A549 (cell line): ENCODE measurements at regions not wholly inside any gene's neighbourhood (a gene's known extent, or its start where the extent isn't known, plus 50 kb on each side); places are given as distances from the start of the nearest gene placed in this dataset.
"Not testable (repeated sequence)": the region's sequence is repeated elsewhere in the genome, so short reads cannot be mapped to it uniquely, and the experiment has no call there.

Source experiments
- ATAC-seq, 2 experiments: fragments of 200-7000 bp in 1 of 2; fragments of >200 bp in 1 of 2; cut with Nextera tagmentation in 1 of 2; cut with Tn5 transposase in 1 of 2; 3 replicates each; pipeline versions ENCODE4 v1.8.0 to v1.9.1; 2018 to 2020; ENCODE audit warnings: mild to moderate bottlenecking in 1 of 2, moderate library complexity in 1 of 2
- CTCF ChIA-PET: fragments of 300-600 bp; sonication (Branson Sonifier 250); formaldehyde crosslinking; extraction: SDS; loops from one replicate; lab custom pipeline; 2021; ENCODE audit warnings: antibody characterized with exemption, inconsistent platforms; lab: Yijun Ruan, JAX
- POLR2A ChIA-PET: fragments of 350-600 bp; formaldehyde crosslinking; extraction: SDS; loops from one replicate; lab custom pipeline; 2021; ENCODE audit warnings: antibody characterized with exemption, inconsistent platforms; lab: Yijun Ruan, JAX
- DNase-seq, 2 experiments: peaks; one replicate each; pipeline versions ENCODE4 v3.0.0 to v3.0.0-alpha.2; 2011 to 2016; ENCODE audit warnings: low read depth in 1 of 2, low spot score in 1 of 2
- FAIRE-seq: peaks from 2 replicates; lab custom pipeline; 2011; peaks lifted over from hg19 to GRCh38; lab: Jason Lieb, UNC
- H3K27ac ChIP-seq, 2 experiments: fragments of >200 bp; sonication (Bioruptor Twin); formaldehyde crosslinking; 3 replicates each; pipeline ENCODE4 v1.5.1; 2016 to 2017
- H3K4me1 ChIP-seq: fragments of >200 bp; sonication (Bioruptor Twin); formaldehyde crosslinking; 3 replicates; pipeline ENCODE4 v1.6.1; 2016
- H3K4me2 ChIP-seq: fragments of >200 bp; sonication (Bioruptor Twin); formaldehyde crosslinking; 3 replicates; pipeline ENCODE4 v1.6.1; 2016
- H3K4me3 ChIP-seq: fragments of >200 bp; sonication (Bioruptor Twin); formaldehyde crosslinking; 3 replicates; pipeline ENCODE4 v1.5.1; 2016
- H3K9me3 ChIP-seq: fragments of >200 bp; sonication (Bioruptor Twin); formaldehyde crosslinking; 3 replicates; pipeline ENCODE4 v1.6.1; 2016
- CHD4 ChIP-seq: fragments of 200-600 bp; sonication (generic); IDR thresholded peaks from 2 replicates; pipeline ENCODE4 v1.6.1; 2016; ENCODE audit warnings: antibody characterized with exemption, mild to moderate bottlenecking, borderline replicate concordance
- EP300 ChIP-seq, 2 experiments: fragments of >200 bp; sonication (Bioruptor Twin); formaldehyde crosslinking; IDR thresholded peaks; 2 replicates in 1 of 2; 3 replicates in 1 of 2; pipeline ENCODE4 v1.6.1; 2016 to 2017
- FOSB ChIP-seq: fragments of 250-450 bp; sonication (Bioruptor Pico); IDR thresholded peaks from 2 replicates; pipeline ENCODE4 v1.5.0; 2020; ENCODE audit warnings: mild to moderate bottlenecking, moderate library complexity
- FOSL2 ChIP-seq, 2 experiments: fragments of 450-650 bp in 1 of 2; fragments of >200 bp in 1 of 2; sonication (Bioruptor Twin) in 1 of 2; formaldehyde crosslinking; IDR thresholded peaks; 2 replicates each; pipeline versions ENCODE4 v1.5.0 to v1.6.1; 2016 to 2020; ENCODE audit warnings: mild to moderate bottlenecking in 1 of 2, moderate library complexity in 1 of 2
- KDM1A ChIP-seq: fragments of 200-600 bp; sonication (generic); IDR thresholded peaks from 2 replicates; pipeline ENCODE4 v1.6.1; 2016; ENCODE audit warnings: low read depth, mild to moderate bottlenecking
- MAFK ChIP-seq: fragments of 450-650 bp; IDR thresholded peaks from 2 replicates; pipeline ENCODE4 v1.6.1; 2014; ENCODE audit not compliant: partially characterized antibody
- MYC ChIP-seq: IDR thresholded peaks from 2 replicates; pipeline ENCODE4 v1.6.1; 2012; ENCODE audit warnings: mild to moderate bottlenecking, inconsistent platforms, low read length, improper control_type of control experiment, borderline replicate concordance
- SMC3 ChIP-seq: fragments of >200 bp; sonication (Bioruptor Twin); formaldehyde crosslinking; IDR thresholded peaks from 3 replicates; pipeline ENCODE4 v1.6.1; 2018; ENCODE audit warnings: inconsistent platforms
- TFCP2L1 ChIP-seq: fragments of 250-450 bp; sonication (Bioruptor Pico); IDR thresholded peaks from 2 replicates; pipeline ENCODE4 v1.5.0; 2021; ENCODE audit warnings: mild to moderate bottlenecking
- ZSCAN20 ChIP-seq: fragments of 250-450 bp; sonication (Bioruptor Pico); IDR thresholded peaks from 2 replicates; pipeline ENCODE4 v1.8.0; 2022; ENCODE audit warnings: mild to moderate bottlenecking, moderate library complexity
- WGBS: methylation state at CpG from one replicate; pipeline ENCODE4 v1.1.6; 2017; ENCODE audit errors: missing lambda C conversion rate; 5-methylcytosine and 5-hydroxymethylcytosine counted together
- TF ChIP-seq, protein P1 (sequence below): fragments of 250-450 bp; sonication (Bioruptor Pico); IDR thresholded peaks from 2 replicates; pipeline ENCODE4 v1.5.0; 2020; ENCODE audit warnings: low read depth, mild to moderate bottlenecking, moderate library complexity

DNA sequence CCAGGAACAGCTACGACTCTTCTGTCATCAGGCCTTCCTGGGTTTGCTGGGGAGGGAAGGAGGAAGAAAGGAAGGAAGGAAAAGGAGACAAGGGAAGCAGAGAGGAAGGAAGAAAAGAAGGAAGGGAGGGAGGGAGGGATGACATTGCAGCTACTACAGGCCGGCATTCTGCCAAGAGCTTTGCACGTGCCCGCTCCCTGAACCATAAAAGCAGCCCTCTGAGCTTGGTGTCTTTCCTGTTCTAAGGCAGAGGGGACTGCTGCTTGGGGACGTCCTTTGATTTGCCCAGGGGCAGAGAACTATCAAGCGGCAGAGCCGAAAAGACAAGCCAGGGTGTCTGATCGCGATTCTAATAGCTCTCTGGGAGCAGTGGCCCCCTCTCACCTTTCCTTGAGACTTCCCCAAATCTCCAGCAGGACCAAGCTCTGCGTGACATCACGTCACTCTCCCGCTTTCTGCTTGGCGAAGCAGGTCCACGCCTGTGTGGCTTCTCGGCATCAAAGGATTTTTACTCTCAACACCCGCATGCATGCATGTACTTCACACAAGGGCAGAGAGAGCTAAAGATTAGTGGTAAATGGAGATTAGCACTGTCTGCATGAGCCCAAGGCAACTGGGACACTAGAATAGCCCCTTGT lies 167.8 kb upstream of the AUTS2 start:
- no peak overlapping the region for H3K4me3 ChIP-seq
- H3K4me1 ChIP-seq, result peaks cover 10% of the 10 kb centered on the region; the same call in 2 of the 3 replicates
- TF ChIP-seq KDM1A (no peak), FOSL2 (IDR thresholded peaks at IDR 0.05) (no peak), FOSL2 (CRISPR knock-in tag; IDR thresholded peaks at IDR 0.05) (no peak), MYC (no peak)
- TF ChIP-seq, protein P1, sequence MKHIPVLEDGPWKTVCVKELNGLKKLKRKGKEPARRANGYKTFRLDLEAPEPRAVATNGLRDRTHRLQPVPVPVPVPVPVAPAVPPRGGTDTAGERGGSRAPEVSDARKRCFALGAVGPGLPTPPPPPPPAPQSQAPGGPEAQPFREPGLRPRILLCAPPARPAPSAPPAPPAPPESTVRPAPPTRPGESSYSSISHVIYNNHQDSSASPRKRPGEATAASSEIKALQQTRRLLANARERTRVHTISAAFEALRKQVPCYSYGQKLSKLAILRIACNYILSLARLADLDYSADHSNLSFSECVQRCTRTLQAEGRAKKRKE (CRISPR knock-in tag), result no peak
- 75% methylated on average over 16 of the region's 16 CpGs for WGBS
- CTCF ChIA-PET, result no interaction called here
- DNase-seq (no peak), FAIRE-seq (no peak), ATAC-seq (no peak)
- H3K9me3 ChIP-seq, result no peaks in the 10 kb centered on the region
- H3K4me2 ChIP-seq, result no peak overlapping the region
- H3K27ac ChIP-seq, result peak overlapping the region in 1 of 2 experiments; percentile 65; a peak in 2 of 6 replicates
- POLR2A ChIA-PET, result no interaction called here

DNA sequence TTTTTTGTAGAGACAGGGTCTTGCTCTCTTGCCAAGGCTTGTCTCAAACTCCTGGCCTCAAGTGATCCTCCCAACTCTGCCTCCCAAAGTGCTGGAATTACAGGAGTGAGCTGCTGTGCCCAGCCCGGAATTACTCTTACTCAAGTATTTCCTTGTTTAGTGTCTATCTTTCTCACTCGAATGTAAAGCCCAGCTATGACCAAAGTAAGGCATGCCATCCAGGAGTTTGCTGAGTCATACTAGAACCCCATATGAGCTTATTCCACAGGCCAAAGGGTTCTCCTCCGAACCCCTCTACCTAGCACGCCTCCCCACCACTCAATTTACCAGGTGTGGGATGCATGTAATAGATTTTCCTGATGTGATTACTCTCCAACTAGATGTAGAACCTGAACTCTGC lies 166.6 kb upstream of the AUTS2 start:
- 0 out of 3 replicates have a peak overlapping the region, but pooled peaks have one; percentile 18 for H3K4me2 ChIP-seq
- ATAC-seq, result no peak
- TF ChIP-seq TFCP2L1 (CRISPR knock-in tag), result no peak
- TF ChIP-seq MAFK, result peak; percentile 63
- no peak for TF ChIP-seq KDM1A
- TF ChIP-seq, all 56 proteins: peak for 1
- ChIA-PET POLR2A (no interaction called here), CTCF (interaction anchor here (0.7 kb wide), 1 partner anchor 12 kb away, joined by 3 read pairs; no protein-coding TSS in a partner anchor)
- no peak overlapping the region for H3K4me3 ChIP-seq
- 46% methylated on average over 4 of the region's 4 CpGs for WGBS
- DNase-seq, result no peak
- H3K4me1 ChIP-seq, result peaks cover 10% of the 10 kb centered on the region; the same call in 2 of the 3 replicates
- no peak for FAIRE-seq
- no peaks in the 10 kb centered on the region for H3K9me3 ChIP-seq
- H3K27ac ChIP-seq, result peak overlapping the region; percentile 31 to 65; a peak in 4 of 6 replicates

DNA sequence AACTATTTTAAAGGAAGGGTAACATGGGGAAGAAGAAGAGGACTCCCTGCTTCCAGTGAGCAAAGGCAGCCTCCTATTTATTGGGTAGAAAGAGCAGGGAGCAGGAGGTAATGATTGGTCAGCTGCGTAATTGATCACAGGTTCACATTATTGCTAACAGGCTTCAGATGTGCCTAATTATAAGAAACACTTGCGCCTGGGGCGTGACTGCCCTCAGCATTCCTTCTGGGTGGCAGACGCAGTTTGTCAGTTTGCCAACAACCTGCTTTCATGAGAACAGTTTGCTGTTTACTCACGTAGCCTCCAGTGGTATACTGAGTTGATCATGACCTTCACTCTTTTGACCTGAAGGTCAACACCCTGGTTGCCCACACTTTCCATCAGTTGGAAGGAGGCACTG lies 166.0 kb upstream of the AUTS2 start:
- CTCF ChIA-PET, result interaction anchor here (0.7 kb wide), 1 partner anchor 13 kb away, joined by 3 read pairs; no protein-coding TSS in a partner anchor
- WGBS, result 71% methylated on average over 5 of the region's 5 CpGs
- DNase-seq, H3K9me3 ChIP-seq, FAIRE-seq, ATAC-seq, H3K4me3 ChIP-seq, POLR2A ChIA-PET: not testable (repeated sequence)
- Histone ChIP-seq H3K27ac (peak overlapping the region; percentile 31 to 65; a peak in 3 of 6 replicates), H3K4me2 (0 out of 3 replicates have a peak overlapping the region, but pooled peaks have one; percentile 18), H3K4me1 (peaks cover 10% of the 10 kb centered on the region; the same call in 2 of the 3 replicates)

DNA sequence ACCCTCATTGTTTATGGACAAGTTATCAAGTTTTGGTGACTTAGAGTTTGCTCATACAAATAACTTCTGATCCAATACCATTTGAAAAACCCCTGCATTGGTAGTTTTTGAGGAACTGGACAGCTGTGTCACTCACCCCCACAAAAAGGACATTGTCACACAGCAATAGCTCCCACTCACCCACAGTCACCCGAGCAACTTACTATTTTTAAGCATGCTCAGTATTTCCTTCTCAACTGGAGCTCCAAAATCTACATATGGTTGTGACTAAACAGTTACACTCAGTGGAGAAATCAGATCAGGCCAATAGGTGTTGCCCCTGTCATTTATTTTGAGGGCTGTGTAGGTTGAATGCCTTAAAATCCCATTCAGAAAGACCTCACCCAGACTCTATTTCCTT lies 165.2 kb upstream of the AUTS2 start:
- TF ChIP-seq ZSCAN20 (CRISPR knock-in tag), result no peak
- no peak for TF ChIP-seq FOSB (CRISPR knock-in tag)
- TF ChIP-seq MYC, result no peak
- TF ChIP-seq, all 56 proteins: peak for 0
- H3K4me3 ChIP-seq, result no peak overlapping the region
- DNase-seq (no peak), ATAC-seq (no peak), FAIRE-seq (no peak)
- peaks cover 10% of the 10 kb centered on the region; the same call in 2 of the 3 replicates for H3K4me1 ChIP-seq
- no peaks in the 10 kb centered on the region for H3K9me3 ChIP-seq
- ChIA-PET CTCF (no interaction called here), POLR2A (no interaction called here)
- no peak overlapping the region for H3K27ac ChIP-seq
- no peak overlapping the region for H3K4me2 ChIP-seq
- WGBS, result 43% methylated on average over 1 of the region's 1 CpG

DNA sequence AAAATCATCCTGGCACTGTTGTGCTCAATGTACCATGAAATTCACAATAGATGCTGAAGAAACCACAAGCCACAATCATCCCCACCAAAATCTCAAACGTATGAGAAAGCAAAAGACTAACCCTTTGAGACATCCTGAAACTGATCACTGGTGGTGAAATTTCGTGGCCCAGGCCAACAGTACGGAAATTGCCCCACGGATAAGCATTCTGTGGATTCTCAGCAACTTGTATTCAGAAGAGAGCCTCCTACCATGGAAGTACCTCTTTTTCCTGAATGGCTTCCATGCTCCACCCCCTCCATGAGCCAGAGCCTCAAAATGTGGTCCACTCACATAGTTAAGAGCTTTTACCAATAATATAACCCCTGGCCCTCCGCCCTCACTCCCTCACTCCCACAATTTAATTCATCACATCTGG lies 163.9 kb upstream of the AUTS2 start:
- ATAC-seq (no peak), FAIRE-seq (no peak), DNase-seq (no peak)
- H3K4me1 ChIP-seq, result peaks cover 10% of the 10 kb centered on the region; the same call in 2 of the 3 replicates
- no peak overlapping the region for H3K27ac ChIP-seq
- TF ChIP-seq EP300 (IDR thresholded peaks at IDR 0.05), result no peak
- no peak for TF ChIP-seq SMC3
- no peak for TF ChIP-seq CHD4
- ChIA-PET CTCF (no interaction called here), POLR2A (no interaction called here)
- 49% methylated on average over 5 of the region's 5 CpGs for WGBS
- H3K9me3 ChIP-seq, result no peaks in the 10 kb centered on the region
- no peak overlapping the region for H3K4me2 ChIP-seq
- no peak overlapping the region for H3K4me3 ChIP-seq
